Mucosa of descending colon (tissue), 3 donors: ENCODE measurements at regions not wholly inside any gene's neighbourhood (a gene's known extent, or its start where the extent isn't known, plus 50 kb on each side); places are given as distances from the start of the nearest gene placed in this dataset.

Experiments used
- ATAC-seq: fragments of 200-7000 bp; cut with Tn5 transposase; one replicate; pipeline ENCODE4 v1.9.1; 2020; ENCODE audit warnings: mild to moderate bottlenecking, moderate library complexity
- DNase-seq, 3 donors: peaks; one replicate each; pipeline ENCODE4 v3.0.0-alpha.2; 2020
- H3K36me3 ChIP-seq: fragments of 200-600 bp; one replicate; pipeline ENCODE4 v1.8.0; 2021; ENCODE audit warnings: low read depth, mild to moderate bottlenecking
- H3K4me1 ChIP-seq: fragments of 200-600 bp; one replicate; pipeline ENCODE4 v1.8.0; 2021; ENCODE audit warnings: low read depth, mild to moderate bottlenecking
- H3K4me3 ChIP-seq: fragments of 200-600 bp; one replicate; pipeline ENCODE4 v1.8.0; 2021; ENCODE audit warnings: mild to moderate bottlenecking
- H3K9me3 ChIP-seq: fragments of 200-600 bp; one replicate; pipeline ENCODE4 v1.8.0; 2021; ENCODE audit warnings: mild to moderate bottlenecking
- CTCF ChIP-seq: fragments of 200-600 bp; IDR thresholded peaks from one replicate; pipeline ENCODE4 v1.8.0; 2022; ENCODE audit warnings: antibody characterized with exemption, mild to moderate bottlenecking
- intact Hi-C, 2 donors: fragments of 100-400 bp; cut with DNase I in 1 of 2; cut with micrococcal nuclease in 1 of 2; formaldehyde crosslinking; loops; one replicate each; pipeline versions ENCODE4 v1.11.0 to v1.11.1; 2022; cut with DNase I, micrococcal nuclease
- donor health status: DM: no; HTN: no; CAD: no; lungs with moderate emphysema.
- donor health status: DM: no; HTN: no; CAD: no.
- donor health status: DM: no; HTN: yes; CAD: no.

- Histone ChIP-seq H3K4me3 (no peak overlapping the region), H3K4me1 (peaks cover 6% of the 10 kb centered on the region), H3K36me3 (no peaks in the 10 kb centered on the region), H3K9me3 (no peaks in the 10 kb centered on the region)
- ATAC-seq: no peak
- intact Hi-C loops: no loop called here
- DNase-seq: no peak
- TF ChIP-seq CTCF: no peak
Measured at GRCh38 chr2:109057686-109058085, 68.7 kb upstream of the EDAR start.

GRCh38 chr2:109055435-109055834 lies 66.4 kb upstream of the EDAR start:
- no peak overlapping the region for H3K4me3 ChIP-seq
- DNase-seq: no peak
- no peaks in the 10 kb centered on the region for H3K36me3 ChIP-seq
- no peak for ATAC-seq
- TF ChIP-seq CTCF: no peak
- H3K4me1 ChIP-seq: no peaks in the 10 kb centered on the region
- intact Hi-C loops: no loop called here
- no peaks in the 10 kb centered on the region for H3K9me3 ChIP-seq

GRCh38 chr2:109054865-109055264 lies 65.8 kb upstream of the EDAR start:
- Histone ChIP-seq H3K4me1 (no peaks in the 10 kb centered on the region), H3K4me3 (no peak overlapping the region), H3K36me3 (no peaks in the 10 kb centered on the region), H3K9me3 (no peaks in the 10 kb centered on the region)
- no peak for TF ChIP-seq CTCF
- DNase-seq: no peak
- intact Hi-C loops: no loop called here
- no peak for ATAC-seq

GRCh38 chr2:109053716-109054115 lies 64.7 kb upstream of the EDAR start:
- intact Hi-C loops: no loop called here

GRCh38 chr2:109052922-109053321 lies 63.9 kb upstream of the EDAR start:
- Histone ChIP-seq H3K4me1 (no peaks in the 10 kb centered on the region), H3K36me3 (no peaks in the 10 kb centered on the region), H3K4me3 (no peak overlapping the region), H3K9me3 (no peaks in the 10 kb centered on the region)
- intact Hi-C loops: no loop called here
- no peak for TF ChIP-seq CTCF
- DNase-seq (no peak), ATAC-seq (no peak)

More at GRCh38 chr2:109053716-109054115, 64.7 kb upstream of the EDAR start:
- ATAC-seq (no peak), DNase-seq (no peak)
- Histone ChIP-seq H3K9me3 (no peaks in the 10 kb centered on the region), H3K4me3 (no peak overlapping the region), H3K36me3 (no peaks in the 10 kb centered on the region), H3K4me1 (no peaks in the 10 kb centered on the region)
- TF ChIP-seq CTCF: no peak

GRCh38 chr2:109049022-109049421 lies 60.0 kb upstream of the EDAR start:
- no peaks in the 10 kb centered on the region for H3K4me1 ChIP-seq
- DNase-seq (no peak), ATAC-seq (no peak)
- H3K9me3 ChIP-seq: no peaks in the 10 kb centered on the region
- intact Hi-C loops: no loop called here
- H3K4me3 ChIP-seq: no peak overlapping the region
- no peak for TF ChIP-seq CTCF
- H3K36me3 ChIP-seq: no peaks in the 10 kb centered on the region
